ENCODE measurements at regions not wholly inside any gene's neighbourhood (a gene's known extent, or its start where the extent isn't known, plus 50 kb on each side); places are given as distances from the start of the nearest gene placed in this dataset.

- no peaks in the 10 kb centered on the region for H3K79me1 ChIP-seq (ENCODE audit: insufficient read depth, low read depth, low read length, poor library complexity, severe bottlenecking)
- Mint-ChIP-seq H3K4me1 (peaks cover 14 to 15% of the 10 kb centered on the region in 2 experiments), H3K27me3 (ENCODE audit: low read depth) (no peaks in the 10 kb centered on the region), H3K4me3 (no peak overlapping the region), H3K36me3 (ENCODE audit: insufficient read depth in 1 of 3, low read depth in 3 of 3) (no peaks in the 10 kb centered on the region), H3K27ac (no peak overlapping the region), H3K9me3 (no peaks in the 10 kb centered on the region)
- no peak overlapping the region for H2AFZ ChIP-seq (ENCODE audit: low read length)
- WGBS (ENCODE audit: extremely low coverage, insufficient read length, low lambda C conversion rate) = no CpG with 5 or more reads among the region's 3 CpGs
- no peak overlapping the region for H2BK20ac ChIP-seq (ENCODE audit: low read depth, low read length, poor library complexity, severe bottlenecking)
- no peak overlapping the region for H3K56ac ChIP-seq (ENCODE audit: insufficient read length, low read depth, low read length)
- no peak overlapping the region for H3K27ac ChIP-seq (ENCODE audit: insufficient read length, low read depth, low read length)
- H3K14ac ChIP-seq (ENCODE audit: insufficient read depth, low read length) = no peak overlapping the region
- no peak for DNase-seq
- H3K9me3 ChIP-seq (ENCODE audit: control insufficient read depth, low read depth, low read length) = no peaks in the 10 kb centered on the region
- no peak overlapping the region for H2BK5ac ChIP-seq (ENCODE audit: insufficient read length, low read length)
- H2BK12ac ChIP-seq (ENCODE audit: insufficient read length, low read depth, low read length) = no peak overlapping the region
- no peaks in the 10 kb centered on the region for H3K23me2 ChIP-seq (ENCODE audit: insufficient read length, low read depth, low read length, poor library complexity, severe bottlenecking)
- no peak overlapping the region for H4K8ac ChIP-seq (replicated peaks; ENCODE audit: insufficient read length, low read depth, low read length)
- TF ChIP-seq CTCF (conservative IDR thresholded peaks at IDR 0.05) = no peak
- H3K18ac ChIP-seq (ENCODE audit: insufficient read length, low read depth, low read length) = no peak overlapping the region
- no peak overlapping the region for H3K4me2 ChIP-seq (ENCODE audit: insufficient read depth, insufficient read length, low read length)
- H4K91ac ChIP-seq (ENCODE audit: insufficient read length, low read depth, low read length) = no peak overlapping the region
- H2AK5ac ChIP-seq (ENCODE audit: insufficient read length, low read length) = no peak overlapping the region
- H4K5ac ChIP-seq (ENCODE audit: insufficient read length, low read depth, low read length) = no peak overlapping the region
- no peak overlapping the region for H3K9ac ChIP-seq (ENCODE audit: extremely low read depth, insufficient read length, low read length)
- no peak overlapping the region for H3K4ac ChIP-seq (ENCODE audit: low read depth, low read length)
- no peak overlapping the region for H3T11ph ChIP-seq (ENCODE audit: low read length)
- no peaks in the 10 kb centered on the region for H3K79me2 ChIP-seq (ENCODE audit: insufficient read depth, low read length)
- no peak overlapping the region for H2BK15ac ChIP-seq (ENCODE audit: low read depth, low read length)
- no peak overlapping the region for H3K23ac ChIP-seq (ENCODE audit: insufficient read length, low read depth, low read length)
- no peak overlapping the region for H2BK120ac ChIP-seq (ENCODE audit: low read depth, low read length, poor library complexity, severe bottlenecking)
- no peaks in the 10 kb centered on the region; the same call in 1 of the 2 replicates for H3K4me1 ChIP-seq (ENCODE audit: insufficient read depth, low read length)
- H3K27me3 ChIP-seq (ENCODE audit: insufficient read depth, low read length) = no peaks in the 10 kb centered on the region
- H4K20me1 ChIP-seq (ENCODE audit: control insufficient read depth, insufficient read depth, insufficient read length) = no peaks in the 10 kb centered on the region
Observed at GRCh38 chr1:106678279-106679050, 378.0 kb upstream of the PRMT6 start.

All from H9 (cell line).